H7 (cell line): ENCODE measurements at regions not wholly inside any gene's neighbourhood (a gene's known extent, or its start where the extent isn't known, plus 50 kb on each side); places are given as distances from the start of the nearest gene placed in this dataset.

ENCODE experiments used
- DNase-seq: peaks from one replicate; pipeline ENCODE4 v3.0.0; 2012
- H3K27me3 ChIP-seq: 2 replicates; pipeline ENCODE4 v1.6.0; 2011; ENCODE audit warnings: mild to moderate bottlenecking, low read length; ENCODE audit not compliant: control insufficient read depth, insufficient read depth
- H3K36me3 ChIP-seq: replicated peaks from 2 replicates; pipeline ENCODE4 v1.5.1; 2011; ENCODE audit warnings: low read length; ENCODE audit not compliant: control insufficient read depth, insufficient read depth
- H3K4me3 ChIP-seq: 2 replicates; pipeline ENCODE4 v1.5.1; 2011; ENCODE audit warnings: low read depth, mild to moderate bottlenecking, control low read depth, low read length, moderate library complexity; ENCODE audit not compliant: insufficient read depth

DNA sequence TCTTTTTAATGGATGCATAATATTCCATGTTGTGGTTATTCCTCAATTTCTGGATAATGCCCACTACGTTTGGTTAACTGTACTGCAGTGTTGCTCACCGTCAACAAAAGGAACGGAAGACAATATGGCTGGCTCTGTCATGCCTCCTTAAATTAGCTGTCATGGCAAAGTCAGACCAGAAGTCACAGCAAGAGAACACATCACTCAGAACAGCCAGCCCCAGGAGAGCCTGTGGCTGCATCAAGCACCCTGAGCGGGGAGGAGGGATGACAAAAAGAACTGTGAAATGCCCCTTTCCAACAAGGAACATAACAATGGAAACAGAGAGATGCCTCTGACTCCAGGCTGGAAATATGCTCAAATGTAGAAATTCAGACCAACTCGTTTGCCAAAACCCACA, 366.0 kb upstream of the ZNF507 start:
- no peak overlapping the region for H3K4me3 ChIP-seq
- no peaks in the 10 kb centered on the region for H3K36me3 ChIP-seq
- no peak for DNase-seq
- H3K27me3 ChIP-seq: no peaks in the 10 kb centered on the region

DNA sequence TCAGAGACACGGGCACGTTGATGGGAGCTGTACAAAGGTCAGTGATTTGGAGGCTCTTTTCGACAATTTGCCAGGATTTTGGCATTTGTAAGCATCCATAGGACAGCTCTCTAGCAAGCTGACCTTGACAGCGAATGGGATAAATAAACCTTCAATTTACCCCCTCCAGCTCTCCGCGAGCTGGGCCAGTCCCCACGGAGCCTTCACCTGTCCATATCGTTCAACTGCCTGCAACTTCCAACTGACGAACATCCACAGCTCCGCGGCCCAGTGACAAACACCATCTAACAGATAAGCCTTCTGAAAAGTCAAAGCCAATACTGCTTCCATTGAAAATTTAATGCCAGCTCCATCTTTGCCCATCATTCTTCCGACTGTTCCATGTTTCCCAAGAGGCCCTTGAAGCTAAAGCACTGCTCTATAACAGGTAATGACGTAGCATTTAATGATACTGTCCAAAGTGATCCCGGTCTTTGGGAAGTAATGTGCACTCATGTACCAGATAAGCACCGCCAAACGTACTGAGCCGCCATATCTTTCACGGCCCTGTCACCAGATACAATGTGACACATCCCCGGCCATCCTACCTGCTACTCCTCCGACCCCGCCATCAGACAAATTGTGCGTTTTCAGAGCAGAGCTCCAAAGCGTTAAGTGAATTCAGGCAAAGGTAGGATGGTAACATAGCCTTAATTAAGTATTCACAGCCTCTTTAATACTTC, 365.3 kb upstream of the ZNF507 start:
- no peaks in the 10 kb centered on the region for H3K36me3 ChIP-seq
- H3K27me3 ChIP-seq: no peaks in the 10 kb centered on the region
- H3K4me3 ChIP-seq: no peak overlapping the region
- DNase-seq: no peak

DNA sequence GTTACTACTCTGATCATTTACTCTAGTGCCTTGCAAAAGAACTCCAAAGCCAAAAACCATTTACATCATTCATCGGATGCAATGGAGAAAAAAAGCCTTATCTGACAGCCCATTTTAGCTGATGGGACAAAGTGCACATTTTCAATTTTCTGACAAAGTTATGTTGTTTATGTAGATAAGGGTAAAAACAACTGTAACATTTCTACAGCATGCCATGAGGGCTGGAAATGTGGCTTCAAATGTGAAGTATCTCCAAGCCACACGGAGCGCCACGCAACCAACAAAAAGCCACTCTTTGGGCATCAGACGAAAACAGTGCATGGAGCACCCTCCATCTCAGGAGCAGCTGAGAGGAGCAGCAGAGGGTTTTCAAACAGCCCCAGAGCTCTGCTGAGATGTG, 364.6 kb upstream of the ZNF507 start:
- DNase-seq: no peak

DNA sequence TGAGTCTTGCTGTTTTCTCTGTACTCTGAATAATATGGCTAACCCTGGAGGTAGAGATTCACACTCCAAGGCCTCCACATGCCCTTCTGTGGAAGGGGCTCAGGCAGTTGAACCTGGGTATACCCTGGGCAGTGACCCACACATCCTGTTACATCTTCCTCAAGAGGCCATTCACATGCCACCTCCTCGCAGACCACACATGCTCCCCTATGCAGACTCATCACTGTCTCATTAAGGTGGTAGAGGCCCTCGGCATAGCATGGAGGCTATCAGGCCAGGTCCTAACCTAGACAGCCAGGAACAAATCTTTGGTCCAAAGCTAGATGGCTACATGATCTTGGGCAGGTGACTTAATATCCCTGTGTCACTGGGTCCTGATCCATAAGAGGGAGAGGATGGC, 363.9 kb upstream of the ZNF507 start:
- Histone ChIP-seq H3K27me3 (no peaks in the 10 kb centered on the region), H3K36me3 (no peaks in the 10 kb centered on the region), H3K4me3 (no peak overlapping the region)
- no peak for DNase-seq

More for the DNA sequence above, 364.6 kb upstream of the ZNF507 start:
- H3K36me3 ChIP-seq: no peaks in the 10 kb centered on the region
- no peaks in the 10 kb centered on the region for H3K27me3 ChIP-seq
- H3K4me3 ChIP-seq: no peak overlapping the region

DNA sequence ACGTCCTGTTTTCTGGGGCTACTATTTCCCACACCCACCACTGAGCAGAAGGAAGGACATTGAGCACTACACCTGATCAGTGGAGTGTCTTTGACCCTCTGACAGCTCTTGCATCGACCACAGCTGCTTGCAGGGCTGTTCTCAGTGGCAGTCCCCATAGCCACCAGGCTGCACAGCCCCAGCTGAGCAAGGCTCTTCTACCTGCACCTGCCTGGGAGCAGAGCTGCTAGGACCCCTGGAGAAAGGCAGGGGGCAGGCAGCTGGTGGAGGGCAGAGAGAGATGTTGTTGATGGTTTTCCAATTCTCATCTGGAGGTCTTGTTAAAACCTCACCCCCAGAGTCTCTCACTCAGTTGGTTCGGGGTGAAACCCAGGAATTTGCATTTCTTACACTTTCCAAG, 361.8 kb upstream of the ZNF507 start:
- Histone ChIP-seq H3K27me3 (no peaks in the 10 kb centered on the region), H3K4me3 (no peak overlapping the region), H3K36me3 (no peaks in the 10 kb centered on the region)
- no peak for DNase-seq

DNA sequence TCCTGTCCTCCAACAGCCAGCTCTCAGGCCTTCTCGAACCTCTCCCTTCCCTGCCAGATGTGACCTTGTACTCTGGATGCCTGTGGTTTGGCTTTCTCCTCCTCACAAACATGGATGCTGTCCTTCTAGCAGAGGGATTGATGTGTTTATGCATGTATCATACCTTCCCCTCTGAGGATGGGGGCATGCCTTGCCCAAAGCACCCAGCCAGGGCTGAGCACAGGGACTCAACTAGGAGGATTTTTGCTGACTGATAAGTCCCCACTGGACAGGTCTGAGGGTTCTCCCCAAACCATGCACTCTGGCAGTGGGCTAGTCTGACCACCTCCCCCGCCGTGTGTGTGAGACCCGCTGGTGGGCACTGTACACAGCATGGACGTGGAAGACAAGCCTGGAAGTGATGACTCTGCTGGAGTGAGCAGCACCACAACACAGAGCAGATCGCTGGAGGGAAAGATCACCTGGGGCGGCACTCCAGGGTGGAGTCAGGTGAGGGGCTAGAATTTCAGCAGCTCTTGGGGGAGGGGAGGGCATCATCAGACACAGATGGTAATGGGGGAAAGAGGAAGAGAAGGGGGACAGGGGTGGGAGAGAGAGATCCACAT, 360.3 kb upstream of the ZNF507 start:
- no peak for DNase-seq
- Histone ChIP-seq H3K4me3 (no peak overlapping the region), H3K27me3 (no peaks in the 10 kb centered on the region), H3K36me3 (no peaks in the 10 kb centered on the region)

DNA sequence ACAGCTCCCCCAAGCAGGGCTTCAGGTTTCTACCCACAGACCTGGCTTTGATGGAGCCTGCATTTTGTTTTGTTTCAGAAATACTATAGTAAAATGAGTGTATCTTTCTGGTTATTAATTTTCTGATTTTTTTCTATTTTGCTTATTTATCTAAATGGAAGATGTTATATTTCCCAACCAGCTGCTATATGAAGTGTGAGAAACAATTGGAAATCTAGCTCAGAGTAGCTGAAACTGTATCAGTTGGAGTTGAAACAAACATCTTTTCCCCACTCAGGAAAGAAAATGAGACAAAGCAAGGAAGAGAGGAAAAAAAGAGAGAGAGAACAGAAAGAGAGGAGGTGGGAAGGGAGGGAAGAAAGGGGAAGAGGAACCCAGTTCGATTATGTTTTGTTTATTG, 358.5 kb upstream of the ZNF507 start:
- Histone ChIP-seq H3K27me3 (no peaks in the 10 kb centered on the region), H3K36me3 (no peaks in the 10 kb centered on the region), H3K4me3 (no peak overlapping the region)
- DNase-seq: no peak

DNA sequence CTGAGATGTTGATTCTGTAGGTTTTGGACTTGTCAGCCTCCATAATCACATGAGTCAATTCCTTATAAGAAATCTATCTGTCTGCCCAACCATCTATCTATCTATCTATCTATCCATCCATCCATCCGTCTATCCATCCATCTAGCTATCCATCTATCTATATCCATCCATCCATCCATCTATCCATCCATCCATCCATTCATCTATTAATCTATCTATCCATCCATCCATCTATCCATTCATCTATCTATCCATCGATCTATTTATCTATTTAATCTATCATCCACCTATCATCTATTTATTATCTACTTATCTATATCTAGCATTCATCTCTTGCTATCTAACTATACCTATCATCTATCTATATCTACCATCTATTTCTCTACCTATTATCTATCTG, 357.2 kb upstream of the ZNF507 start:
- Histone ChIP-seq H3K27me3 (no peaks in the 10 kb centered on the region), H3K4me3 (no peak overlapping the region), H3K36me3 (no peaks in the 10 kb centered on the region)
- no peak for DNase-seq

DNA sequence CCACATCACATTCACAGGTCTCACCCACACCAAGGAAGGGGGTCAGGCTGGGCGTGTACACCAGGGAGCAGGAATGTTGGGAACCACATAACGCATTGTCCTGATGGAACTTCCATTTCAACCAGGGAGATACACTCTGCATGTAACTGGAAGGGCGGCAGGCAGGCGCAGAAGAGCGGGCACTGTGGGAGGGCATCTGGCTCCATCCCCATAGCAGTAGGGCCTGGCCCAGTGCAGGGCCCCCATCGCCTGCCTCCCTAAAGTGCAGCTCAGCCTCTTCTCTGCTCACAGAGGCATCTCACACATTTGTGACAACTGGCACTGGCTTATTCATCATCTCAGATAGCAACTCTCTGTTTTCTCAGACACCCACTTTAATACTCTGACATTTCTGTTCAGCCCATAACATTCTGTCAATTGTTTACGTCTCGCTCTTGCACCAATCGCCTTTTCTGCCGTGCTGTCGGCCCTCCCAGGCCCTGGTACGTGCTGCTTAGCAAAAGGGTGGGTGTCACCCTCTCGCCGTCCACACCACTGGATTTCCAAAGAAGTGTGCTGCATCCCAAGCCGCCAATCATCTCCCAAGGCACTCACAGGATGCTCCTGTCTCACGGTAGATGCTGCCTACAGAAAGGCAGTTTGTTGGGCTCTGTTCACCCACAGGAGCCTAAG, 353.3 kb upstream of the ZNF507 start:
- Histone ChIP-seq H3K27me3 (no peaks in the 10 kb centered on the region), H3K36me3 (no peaks in the 10 kb centered on the region), H3K4me3 (no peak overlapping the region)
- DNase-seq: no peak

DNA sequence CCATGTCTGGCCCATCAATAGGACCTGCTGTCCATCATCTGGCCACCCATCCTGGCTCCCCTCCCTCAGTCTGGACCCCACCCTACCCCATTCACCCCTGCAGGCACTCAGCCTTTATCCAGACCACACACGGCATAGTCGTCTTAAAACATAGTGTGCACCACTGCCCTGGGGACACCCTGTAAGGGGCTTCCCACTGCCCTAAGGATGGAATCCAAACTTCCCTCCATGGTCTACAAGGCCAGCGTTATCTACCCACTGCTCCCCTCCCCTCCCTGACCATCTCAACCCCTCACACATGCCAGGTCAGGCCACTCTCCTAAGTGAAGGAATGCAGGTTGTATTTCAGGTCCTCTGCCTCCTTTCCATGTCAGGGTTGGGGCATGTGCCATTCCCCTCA, 352.7 kb upstream of the ZNF507 start:
- H3K27me3 ChIP-seq: no peaks in the 10 kb centered on the region
- H3K36me3 ChIP-seq: no peaks in the 10 kb centered on the region
- no peak overlapping the region for H3K4me3 ChIP-seq
- DNase-seq: no peak

DNA sequence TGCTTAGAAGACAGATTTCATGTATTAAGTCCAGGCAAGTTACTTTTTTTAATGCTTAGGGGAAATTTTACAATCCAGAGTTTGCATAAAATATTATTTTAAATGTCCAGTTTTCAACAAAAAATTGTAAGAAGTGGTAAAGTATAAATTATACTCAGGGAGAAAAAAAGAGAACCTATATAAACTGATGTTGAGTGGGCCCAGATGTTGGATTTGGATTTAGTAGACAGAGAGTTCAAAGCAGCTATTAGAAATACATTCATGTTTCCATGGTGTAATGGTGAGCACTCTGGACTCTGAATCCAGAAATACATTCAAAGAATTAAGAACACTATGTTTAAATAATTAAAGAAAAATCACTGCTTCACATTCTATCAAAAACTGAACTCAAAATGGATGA, 349.9 kb upstream of the ZNF507 start:
- Histone ChIP-seq H3K27me3 (no peaks in the 10 kb centered on the region), H3K4me3 (no peak overlapping the region), H3K36me3 (no peaks in the 10 kb centered on the region)
- no peak for DNase-seq

DNA sequence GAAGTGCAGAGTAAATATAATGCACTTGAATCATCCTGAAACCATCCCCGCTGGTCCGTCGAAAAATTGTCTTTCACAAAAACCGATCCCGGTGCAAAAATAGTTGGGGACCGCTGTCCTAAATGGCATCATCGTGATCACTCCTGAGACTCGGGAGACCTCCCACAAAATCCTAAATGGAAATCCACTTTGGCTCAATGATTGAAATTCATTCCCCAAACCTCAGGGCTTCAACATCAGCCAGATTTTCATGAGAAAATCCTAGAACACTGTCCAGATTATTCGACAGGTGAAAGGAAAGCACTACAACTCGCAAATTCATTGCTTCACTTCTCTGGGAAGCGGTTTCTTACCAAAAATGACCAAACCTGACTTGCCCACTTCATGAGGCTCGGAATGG, 335.3 kb upstream of the ZNF507 start:
- DNase-seq: no peak
- H3K36me3 ChIP-seq: no peaks in the 10 kb centered on the region
- no peaks in the 10 kb centered on the region for H3K27me3 ChIP-seq
- H3K4me3 ChIP-seq: no peak overlapping the region

DNA sequence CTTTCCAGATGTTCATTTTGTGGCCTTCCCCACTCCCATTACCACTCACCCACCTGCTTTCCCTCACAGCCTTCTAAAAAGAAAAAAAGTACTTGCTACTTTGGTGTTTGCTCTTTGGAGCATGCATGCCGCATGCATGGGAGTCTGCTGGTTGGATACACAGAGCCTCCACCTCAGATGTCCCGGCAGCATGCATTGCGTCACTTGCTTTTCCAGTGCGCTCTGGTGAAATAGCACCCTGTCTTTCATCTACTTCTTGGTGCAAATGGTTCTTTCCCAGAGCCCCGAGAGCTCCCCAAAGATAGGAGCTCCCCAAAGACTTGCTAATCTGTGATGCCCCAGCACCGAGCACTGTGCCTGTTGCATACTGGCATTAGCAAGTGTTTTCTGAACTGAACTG, 333.2 kb upstream of the ZNF507 start:
- Histone ChIP-seq H3K4me3 (no peak overlapping the region), H3K36me3 (no peaks in the 10 kb centered on the region), H3K27me3 (no peaks in the 10 kb centered on the region)
- no peak for DNase-seq

DNA sequence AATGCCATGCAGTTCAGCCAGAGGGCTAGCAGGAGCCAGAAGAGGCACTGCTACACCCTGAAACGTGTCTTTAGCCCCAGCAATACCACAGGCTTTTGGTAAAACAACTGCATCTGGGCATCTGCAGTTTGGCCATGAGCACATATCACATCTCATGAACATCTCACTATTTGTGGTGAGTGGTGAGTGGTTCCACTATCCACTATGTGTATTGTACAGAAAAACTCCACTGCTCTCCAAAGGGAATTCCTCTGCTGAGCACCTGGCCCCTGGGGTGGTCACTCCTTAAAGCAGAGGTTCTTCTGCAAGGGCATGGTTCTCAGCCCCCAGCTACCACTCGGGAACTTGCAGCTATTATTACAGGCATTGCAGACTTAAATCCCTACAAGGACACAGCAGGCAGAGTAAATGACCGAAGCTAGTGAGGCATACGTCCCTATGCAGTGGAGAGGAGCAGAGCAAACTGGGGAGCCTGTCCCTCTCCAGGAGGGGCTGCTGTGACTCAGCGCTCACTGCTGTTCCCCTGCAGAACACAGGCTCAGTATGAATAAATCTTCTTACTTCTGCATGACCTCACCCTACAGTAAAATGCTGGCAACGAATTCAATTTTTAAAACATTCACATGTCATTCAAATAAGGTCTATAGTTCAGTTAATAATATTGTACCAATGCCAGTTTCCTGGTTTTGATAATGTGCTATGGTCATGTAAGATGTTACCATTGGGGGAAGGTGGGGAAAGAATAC, 332.4 kb upstream of the ZNF507 start:
- DNase-seq: no peak
- H3K27me3 ChIP-seq: no peaks in the 10 kb centered on the region
- H3K4me3 ChIP-seq: no peak overlapping the region
- H3K36me3 ChIP-seq: no peaks in the 10 kb centered on the region
